Sigmoid colon (tissue), 6 donors: ENCODE measurements at regions not wholly inside any gene's neighbourhood (a gene's known extent, or its start where the extent isn't known, plus 50 kb on each side); places are given as distances from the start of the nearest gene placed in this dataset.

Experiments used
- DNase-seq: peaks from one replicate; pipeline ENCODE4 v3.0.0-alpha.2; 2019
- H3K27ac ChIP-seq, 4 donors: fragments of 200-600 bp; sonication (generic); one replicate each; pipeline ENCODE4 v1.5.1; 2016 to 2019; ENCODE audit warnings: mild to moderate bottlenecking in 1 of 4
- H3K27me3 ChIP-seq, 3 donors: fragments of 200-600 bp; sonication (generic); one replicate each; pipeline ENCODE4 v1.5.1; 2019; ENCODE audit warnings: mild to moderate bottlenecking in 1 of 3
- H3K36me3 ChIP-seq, 4 donors: fragments of 200-600 bp; sonication (generic); one replicate each; pipeline ENCODE4 v1.5.1; 2016 to 2019
- H3K4me1 ChIP-seq, 4 donors: fragments of 200-600 bp; sonication (generic); one replicate each; pipeline ENCODE4 v1.5.1; 2017 to 2019
- H3K4me3 ChIP-seq, 4 donors: fragments of 200-600 bp; sonication (generic); one replicate each; pipeline ENCODE4 v1.5.1; 2017 to 2019; ENCODE audit warnings: mild to moderate bottlenecking in 2 of 4, moderate library complexity in 1 of 4
- H3K9me3 ChIP-seq, 4 donors: fragments of 200-600 bp in 3 of 4; sonication (generic) in 3 of 4; one replicate each; pipeline versions ENCODE4 v1.5.1 to v1.6.1; 2013 to 2019
- CTCF ChIP-seq, 4 experiments: fragments of 450-650 bp in 3 of 4; fragments of 200-600 bp in 1 of 4; IDR thresholded peaks; one replicate each; pipeline ENCODE4 v1.5.1; 2016 to 2019; ENCODE audit warnings: antibody characterized with exemption in 4 of 4, mild to moderate bottlenecking in 3 of 4, moderate library complexity in 2 of 4
- EP300 ChIP-seq, 4 donors: sonication (generic); formaldehyde crosslinking; IDR thresholded peaks; one replicate each; pipeline ENCODE4 v1.6.1; 2017; ENCODE audit warnings: antibody characterized with exemption in 4 of 4
- POLR2A ChIP-seq, 2 donors: fragments of 450-650 bp; IDR thresholded peaks; one replicate each; pipeline ENCODE4 v1.6.1; 2016; ENCODE audit warnings: antibody characterized with exemption in 2 of 2, mild to moderate bottlenecking in 2 of 2, moderate library complexity in 2 of 2
- POLR2AphosphoS5 ChIP-seq, 4 donors: sonication (generic); formaldehyde crosslinking; IDR thresholded peaks; one replicate each; pipeline ENCODE4 v1.6.1; 2017; ENCODE audit warnings: antibody characterized with exemption in 4 of 4
- WGBS, 2 donors: extraction: QIAGEN DNeasy Blood & Tissue Kit; methylation state at CpG; one replicate each; pipeline ENCODE4 v1.1.7; 2013; 5-methylcytosine and 5-hydroxymethylcytosine counted together
- intact Hi-C: fragments of 100-400 bp; cut with DNase I; formaldehyde crosslinking; loops from one replicate; pipeline ENCODE4 v1.15.1; 2023
- donor health status: healthy with polysubstance abuse.
- donor health status: healthy.

GRCh38 chr6:113529196-113529595 is 327.9 kb upstream of the MARCKS start:
- Histone ChIP-seq H3K4me3 (no peak overlapping the region), H3K27ac (no peak overlapping the region), H3K27me3 (no peaks in the 10 kb centered on the region), H3K9me3 (no peaks in the 10 kb centered on the region), H3K36me3 (no peaks in the 10 kb centered on the region), H3K4me1 (peaks cover 0 to 6% (median 0%) of the 10 kb centered on the region in 4 donors)
- no peak for DNase-seq
- TF ChIP-seq POLR2A (IDR thresholded peaks at IDR 0.05) (no peak), POLR2AphosphoS5 (IDR thresholded peaks at IDR 0.05) (no peak), CTCF (IDR thresholded peaks at IDR 0.05) (no peak), EP300 (IDR thresholded peaks at IDR 0.05) (no peak)
- intact Hi-C loops = no loop called here

DNA sequence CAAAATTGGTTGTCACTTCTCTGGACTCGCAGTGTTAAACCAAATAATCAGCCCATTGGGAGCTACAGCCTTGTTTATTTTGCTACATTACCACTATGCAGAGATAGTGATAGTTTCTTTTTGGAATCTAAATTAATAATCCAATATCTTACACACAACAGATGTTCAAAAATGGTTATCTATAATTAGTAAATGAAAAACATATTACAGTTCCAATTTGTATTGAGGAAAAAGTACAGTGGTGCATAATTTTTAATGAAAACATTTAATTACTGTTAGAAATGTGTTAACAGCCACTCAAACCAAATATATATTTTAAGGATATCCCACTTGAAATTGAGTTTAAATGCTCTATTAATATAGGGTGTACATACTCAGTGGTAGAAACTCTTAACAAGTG is 327.3 kb upstream of the MARCKS start:
- H3K9me3 ChIP-seq = no peaks in the 10 kb centered on the region
- H3K4me1 ChIP-seq = peaks cover 0 to 3% (median 0%) of the 10 kb centered on the region in 4 donors
- DNase-seq = no peak
- no peaks in the 10 kb centered on the region for H3K36me3 ChIP-seq
- intact Hi-C loops = no loop called here
- WGBS, 2 donors = 92 to 97% methylated on average over 1 of the region's 1 CpG
- H3K4me3 ChIP-seq = no peak overlapping the region
- H3K27me3 ChIP-seq = no peaks in the 10 kb centered on the region
- H3K27ac ChIP-seq = no peak overlapping the region
- TF ChIP-seq POLR2A (IDR thresholded peaks at IDR 0.05) (no peak), CTCF (IDR thresholded peaks at IDR 0.05) (no peak), POLR2AphosphoS5 (IDR thresholded peaks at IDR 0.05) (no peak), EP300 (IDR thresholded peaks at IDR 0.05) (no peak)

GRCh38 chr6:113530769-113531168 is 326.4 kb upstream of the MARCKS start:
- Histone ChIP-seq H3K27me3 (no peaks in the 10 kb centered on the region), H3K36me3 (no peaks in the 10 kb centered on the region), H3K4me3 (no peak overlapping the region), H3K27ac (no peak overlapping the region), H3K9me3 (no peaks in the 10 kb centered on the region), H3K4me1 (no peaks in the 10 kb centered on the region)
- no peak for DNase-seq
- WGBS, 2 donors = 93% methylated on average over 4 of the region's 4 CpGs
- intact Hi-C loops = no loop called here
- TF ChIP-seq POLR2AphosphoS5 (IDR thresholded peaks at IDR 0.05) = no peak
- TF ChIP-seq CTCF (IDR thresholded peaks at IDR 0.05) = no peak
- TF ChIP-seq EP300 (IDR thresholded peaks at IDR 0.05) = no peak
- TF ChIP-seq POLR2A (IDR thresholded peaks at IDR 0.05) = no peak

DNA sequence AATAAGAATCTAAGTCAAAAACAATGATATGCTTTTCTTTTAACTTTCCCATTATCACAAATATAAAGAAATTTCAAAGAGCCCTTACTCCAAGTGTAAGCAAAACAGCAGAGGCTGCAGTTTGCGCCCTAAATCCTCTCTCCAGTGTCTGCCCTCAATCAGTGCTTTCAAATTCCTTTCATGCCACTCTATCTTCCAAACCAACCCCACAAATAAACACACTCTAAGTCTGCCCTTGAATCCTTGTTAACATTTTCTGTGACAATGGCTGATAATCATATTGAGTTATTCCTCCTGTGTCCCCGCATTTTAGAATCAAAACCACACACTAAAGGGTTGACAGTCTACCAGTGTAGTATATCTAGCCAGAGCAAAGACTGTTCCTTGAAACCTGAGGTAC is 317.9 kb upstream of the MARCKS start:
- no peaks in the 10 kb centered on the region for H3K9me3 ChIP-seq
- WGBS, 2 donors = 88 to 91% methylated on average over 2 of the region's 2 CpGs
- intact Hi-C loops = no loop called here

More for the DNA sequence above, 317.9 kb upstream of the MARCKS start:
- H3K4me1 ChIP-seq = no peaks in the 10 kb centered on the region
- no peaks in the 10 kb centered on the region for H3K36me3 ChIP-seq
- no peak overlapping the region for H3K4me3 ChIP-seq
- no peak overlapping the region for H3K27ac ChIP-seq
- no peak for TF ChIP-seq POLR2A (IDR thresholded peaks at IDR 0.05)
- no peak for TF ChIP-seq CTCF (IDR thresholded peaks at IDR 0.05)
- DNase-seq = no peak
- H3K27me3 ChIP-seq = no peaks in the 10 kb centered on the region
